ENCODE measurements at regions not wholly inside any gene's neighbourhood (a gene's known extent, or its start where the extent isn't known, plus 50 kb on each side); places are given as distances from the start of the nearest gene placed in this dataset.

GRCh38 chr4:58603951-58604350 lies 1493.8 kb upstream of the IGFBP7 start:
- TF ChIP-seq CTCF (IDR thresholded peaks at IDR 0.05) (no peak), POLR2A (IDR thresholded peaks at IDR 0.05) (no peak)
